OCI-LY7 (cell line): ENCODE measurements at regions not wholly inside any gene's neighbourhood (a gene's known extent, or its start where the extent isn't known, plus 50 kb on each side); places are given as distances from the start of the nearest gene placed in this dataset.

Experiments used
- BruUV-seq: library from RNA; stranded (reverse); fragments of 400-500 nt; replicated peaks from 2 replicates; lab custom pipeline; 2021; lab: Mats Ljungman, UMichigan
- CTCF ChIA-PET: fragments of 300-600 bp; sonication (Branson Sonifier 250); formaldehyde crosslinking; loops from one replicate; lab custom pipeline; 2022; ENCODE audit warnings: antibody characterized with exemption; ENCODE audit not compliant: unreplicated experiment; lab: Charles Lee
- POLR2A ChIA-PET: fragments of 300-600 bp; sonication (Branson Sonifier 250); formaldehyde crosslinking; loops from one replicate; lab custom pipeline; 2022; ENCODE audit warnings: antibody characterized with exemption; lab: Charles Lee
- DNase-seq: peaks from one replicate; pipeline ENCODE4 v3.0.0-alpha.2; 2015; ENCODE audit warnings: low spot score
- H2AFZ ChIP-seq: fragments of 200-600 bp; sonication (generic), shearing (Covaris generic); 2 replicates; pipeline ENCODE4 v1.6.1; 2014; ENCODE audit warnings: mild to moderate bottlenecking, antibody characterized with exemption, low read length, moderate library complexity
- H3K27ac ChIP-seq: fragments of 200-600 bp; sonication (generic); 2 replicates; pipeline ENCODE4 v1.5.1; 2014; ENCODE audit warnings: mixed run types, low read depth, mild to moderate bottlenecking, moderate library complexity, low read length, inconsistent platforms; ENCODE audit not compliant: poor library complexity, severe bottlenecking
- H3K36me3 ChIP-seq: fragments of 200-600 bp; sonication (generic); 2 replicates; pipeline ENCODE4 v1.6.1; 2014; ENCODE audit warnings: mild to moderate bottlenecking, antibody characterized with exemption, low read length, moderate library complexity, mixed read lengths; ENCODE audit not compliant: insufficient read depth
- H3K4me1 ChIP-seq: fragments of 200-600 bp; sonication (generic); 2 replicates; pipeline ENCODE4 v1.5.1; 2014; ENCODE audit warnings: mild to moderate bottlenecking, low read length; ENCODE audit not compliant: insufficient read depth, poor library complexity, severe bottlenecking
- H3K4me2 ChIP-seq: fragments of 200-600 bp; sonication (generic); 2 replicates; pipeline ENCODE4 v1.6.1; 2014; ENCODE audit warnings: mild to moderate bottlenecking, low read length
- H3K4me3 ChIP-seq: fragments of 200-600 bp; sonication (generic); 2 replicates; pipeline ENCODE4 v1.5.1; 2014; ENCODE audit warnings: mild to moderate bottlenecking, low read depth, low read length; ENCODE audit not compliant: poor library complexity, severe bottlenecking
- H3K79me2 ChIP-seq: fragments of 200-600 bp; sonication (generic); 2 replicates; pipeline ENCODE4 v1.6.1; 2016; ENCODE audit warnings: low read depth, mild to moderate bottlenecking, low read length, moderate library complexity, mixed read lengths; ENCODE audit not compliant: insufficient read depth
- H3K9me2 ChIP-seq: fragments of 200-600 bp; sonication (generic); 2 replicates; pipeline ENCODE4 v1.6.1; 2016; ENCODE audit warnings: mild to moderate bottlenecking, low read length, mixed read lengths; ENCODE audit not compliant: insufficient read depth
- H3K9me3 ChIP-seq: fragments of 200-600 bp; sonication (generic); 2 replicates; pipeline ENCODE4 v1.6.1; 2014; ENCODE audit warnings: mild to moderate bottlenecking, mixed run types, low read length, mixed read lengths
- H4K20me1 ChIP-seq: fragments of 200-600 bp; sonication (generic); 2 replicates; pipeline ENCODE4 v1.6.1; 2014; ENCODE audit warnings: mild to moderate bottlenecking, antibody characterized with exemption, low read length, moderate library complexity, mixed read lengths; ENCODE audit not compliant: insufficient read depth
- CTCF ChIP-seq: fragments of 200-600 bp; sonication (generic); conservative IDR thresholded peaks from 2 replicates; pipeline ENCODE4 v1.5.1; 2014; ENCODE audit warnings: mild to moderate bottlenecking, antibody characterized with exemption, low read length, moderate library complexity, mixed read lengths
- EZH2phosphoT487 ChIP-seq: fragments of 200-600 bp; sonication (generic); IDR thresholded peaks from 2 replicates; pipeline ENCODE4 v1.6.1; 2018; ENCODE audit warnings: low read depth, borderline replicate concordance, mild to moderate bottlenecking, mixed run types, antibody characterized with exemption, low read length, moderate library complexity, mixed read lengths
- intact Hi-C: fragments of 100-400 bp; cut with micrococcal nuclease; formaldehyde crosslinking; loops from one replicate; pipeline ENCODE4 v1.10.0; 2022; ENCODE audit not compliant: unreplicated experiment

- DNase-seq = no peak
- CTCF ChIA-PET = no interaction called here
- Histone ChIP-seq H4K20me1 (no peaks in the 10 kb centered on the region), H3K4me2 (no peak overlapping the region), H3K4me1 (no peaks in the 10 kb centered on the region), H3K4me3 (no peak overlapping the region), H3K36me3 (no peaks in the 10 kb centered on the region), H2AFZ (no peak overlapping the region), H3K9me3 (peaks cover 5% of the 10 kb centered on the region; the same call in 1 of the 2 replicates), H3K9me2 (no peaks in the 10 kb centered on the region), H3K27ac (no peak overlapping the region), H3K79me2 (no peaks in the 10 kb centered on the region)
- POLR2A ChIA-PET = no interaction called here
- BruUV-seq = no TSS peak
- intact Hi-C loops = no loop called here
- TF ChIP-seq CTCF (no peak), EZH2phosphoT487 (no peak)
Measured at GRCh38 chr12:88383405-88383804, 196.9 kb downstream of the KITLG start.

GRCh38 chr12:88388566-88389540, 191.4 kb downstream of the KITLG start:
- Histone ChIP-seq H3K27ac (no peak overlapping the region), H4K20me1 (no peaks in the 10 kb centered on the region), H3K36me3 (no peaks in the 10 kb centered on the region), H3K4me1 (no peaks in the 10 kb centered on the region), H3K4me2 (no peak overlapping the region), H3K9me3 (peaks cover 5% of the 10 kb centered on the region; the same call in 1 of the 2 replicates), H3K4me3 (no peak overlapping the region), H3K79me2 (no peaks in the 10 kb centered on the region), H2AFZ (no peak overlapping the region), H3K9me2 (no peaks in the 10 kb centered on the region)
- intact Hi-C loops = no loop called here
- no TSS peak for BruUV-seq
- ChIA-PET POLR2A (no interaction called here), CTCF (no interaction called here)
- DNase-seq = no peak
- TF ChIP-seq EZH2phosphoT487 = no peak

- no peaks in the 10 kb centered on the region for H3K36me3 ChIP-seq
- no peak overlapping the region for H3K27ac ChIP-seq
- no peaks in the 10 kb centered on the region for H3K79me2 ChIP-seq
- no peak overlapping the region for H2AFZ ChIP-seq
- H3K9me3 ChIP-seq = no peaks in the 10 kb centered on the region
- H3K4me2 ChIP-seq = no peak overlapping the region
- H3K4me1 ChIP-seq = no peaks in the 10 kb centered on the region
- H3K4me3 ChIP-seq = no peak overlapping the region
- no peak for DNase-seq
- no peaks in the 10 kb centered on the region for H3K9me2 ChIP-seq
- ChIA-PET CTCF (no interaction called here), POLR2A (interaction anchor here (0.7 kb wide), 1 partner anchor 9 kb away, joined by 3 read pairs; no protein-coding TSS in a partner anchor)
- TF ChIP-seq EZH2phosphoT487 = no peak
- no peak for TF ChIP-seq CTCF
- intact Hi-C loops = loop anchor here (5.0 kb wide), 1 partner anchor 279 kb away; no protein-coding TSS in a partner anchor
- BruUV-seq = no TSS peak
- H4K20me1 ChIP-seq = no peaks in the 10 kb centered on the region
Measured at GRCh38 chr12:88390811-88391210, 189.5 kb downstream of the KITLG start.
